Germinal center (tissue), 1 donor: ENCODE measurements at regions not wholly inside any gene's neighbourhood (a gene's known extent, or its start where the extent isn't known, plus 50 kb on each side); places are given as distances from the start of the nearest gene placed in this dataset.

Experiments
- DNase-seq: peaks from one replicate; pipeline ENCODE4 v3.0.0; 2012; ENCODE audit warnings: mixed read lengths, low spot score

- DNase-seq, result no peak
These were observed 1175.3 kb upstream of the LRRN3 start for GRCh38 chr7:109915670-109916069.

- no peak for DNase-seq
These were observed 1164.2 kb upstream of the LRRN3 start for GRCh38 chr7:109926738-109927137.

- DNase-seq, result no peak
These were observed 1160.9 kb upstream of the LRRN3 start for GRCh38 chr7:109930049-109930448.

- DNase-seq, result no peak
These were observed 1151.7 kb upstream of the LRRN3 start for GRCh38 chr7:109939207-109939606.

GRCh38 chr7:109945820-109946518 is 1145.0 kb upstream of the LRRN3 start:
- no peak for DNase-seq

GRCh38 chr7:109950256-109950655 is 1140.7 kb upstream of the LRRN3 start:
- no peak for DNase-seq

- no peak for DNase-seq
These were observed 1139.9 kb upstream of the LRRN3 start for GRCh38 chr7:109950821-109951564.

GRCh38 chr7:109951565-109951928 is 1139.4 kb upstream of the LRRN3 start:
- no peak for DNase-seq

- no peak for DNase-seq
These were observed 1134.9 kb upstream of the LRRN3 start for GRCh38 chr7:109955986-109956385.

GRCh38 chr7:109956916-109957315 is 1134.0 kb upstream of the LRRN3 start:
- no peak for DNase-seq

- DNase-seq, result no peak
These were observed 1127.2 kb upstream of the LRRN3 start for GRCh38 chr7:109963741-109964140.

- DNase-seq, result no peak
These were observed 1126.1 kb upstream of the LRRN3 start for GRCh38 chr7:109964780-109965179.

GRCh38 chr7:109967406-109967805 is 1123.5 kb upstream of the LRRN3 start:
- DNase-seq, result no peak

GRCh38 chr7:109983618-109984017 is 1107.3 kb upstream of the LRRN3 start:
- no peak for DNase-seq

GRCh38 chr7:109984729-109985128 is 1106.2 kb upstream of the LRRN3 start:
- DNase-seq, result no peak

GRCh38 chr7:109986701-109987100 is 1104.2 kb upstream of the LRRN3 start:
- no peak for DNase-seq

GRCh38 chr7:109996411-109996810 is 1094.5 kb upstream of the LRRN3 start:
- no peak for DNase-seq

GRCh38 chr7:109996927-109997326 is 1094.0 kb upstream of the LRRN3 start:
- DNase-seq, result no peak

GRCh38 chr7:109997837-109998236 is 1093.1 kb upstream of the LRRN3 start:
- no peak for DNase-seq

- DNase-seq, result no peak
These were observed 1089.5 kb upstream of the LRRN3 start for GRCh38 chr7:110001254-110001938.

GRCh38 chr7:110003827-110004226 is 1087.1 kb upstream of the LRRN3 start:
- DNase-seq, result no peak

- no peak for DNase-seq
These were observed 1083.4 kb upstream of the LRRN3 start for GRCh38 chr7:110007320-110008063.
